B cell (primary cell): ENCODE measurements at regions not wholly inside any gene's neighbourhood (a gene's known extent, or its start where the extent isn't known, plus 50 kb on each side); places are given as distances from the start of the nearest gene placed in this dataset.

ENCODE experiments used
- ATAC-seq: fragments of 200-7000 bp; cut with Tn5 transposase; one replicate; pipeline ENCODE4 v1.10.0; 2021; ENCODE audit warnings: low read depth, mild to moderate bottlenecking, moderate number of reproducible peaks, moderate library complexity
- CTCF ChIA-PET: fragments of 350-600 bp; sonication (Branson Sonifier 250); formaldehyde crosslinking; loops from one replicate; lab custom pipeline; 2021; ENCODE audit warnings: antibody characterized with exemption, inconsistent platforms; lab: Charles Lee
- POLR2A ChIA-PET: fragments of 350-600 bp; sonication (Branson Sonifier 250); formaldehyde crosslinking; loops from one replicate; lab custom pipeline; 2021; ENCODE audit warnings: antibody characterized with exemption; lab: Charles Lee
- DNase-seq: peaks from one replicate; pipeline ENCODE4 v3.0.0; 2013
- H2AFZ ChIP-seq: 2 replicates; pipeline ENCODE4 v1.6.1; 2012; ENCODE audit warnings: mild to moderate bottlenecking, low read depth, low read length; ENCODE audit not compliant: insufficient read depth, poor library complexity, severe bottlenecking
- H3K27ac ChIP-seq, 2 donors: 1 replicate in 1 of 2; 2 replicates in 1 of 2; pipeline ENCODE4 v1.5.1; 2012 to 2013; ENCODE audit warnings: low read length in 2 of 2, mild to moderate bottlenecking in 2 of 2, moderate library complexity in 1 of 2
- H3K27me3 ChIP-seq, 4 experiments: fragments of 200-600 bp in 1 of 4; sonication (generic) in 1 of 4; replicated peaks in 1 of 4; 1 replicate in 2 of 4; 2 replicates in 2 of 4; pipeline versions ENCODE4 v1.6.1 to v1.7.0; 2013 to 2016; ENCODE audit warnings: low read length in 3 of 4, mild to moderate bottlenecking in 2 of 4, mixed read lengths in 1 of 4, moderate library complexity in 1 of 4; ENCODE audit not compliant: insufficient read depth in 4 of 4, control insufficient read depth in 3 of 4; ENCODE audit errors: control extremely low read depth in 1 of 4
- H3K36me3 ChIP-seq, 2 experiments: replicated peaks in 1 of 2; 1 replicate in 1 of 2; 2 replicates in 1 of 2; pipeline versions ENCODE4 v1.6.1 to v1.7.1; 2013; ENCODE audit warnings: low read length in 1 of 2; ENCODE audit not compliant: insufficient read depth in 2 of 2, control insufficient read depth in 1 of 2; ENCODE audit errors: control extremely low read depth in 1 of 2, extremely low read depth in 1 of 2
- H3K4me1 ChIP-seq, 2 donors: fragments of 200-600 bp in 1 of 2; sonication (generic) in 1 of 2; 1 replicate in 1 of 2; 2 replicates in 1 of 2; pipeline versions ENCODE4 v1.5.1 to v1.6.1; 2013 to 2017; ENCODE audit warnings: low read length in 2 of 2; ENCODE audit not compliant: control insufficient read depth in 2 of 2, insufficient read depth in 2 of 2
- H3K4me2 ChIP-seq: replicated peaks from 2 replicates; pipeline ENCODE3; 2012; ENCODE audit warnings: mild to moderate bottlenecking, low read depth, low read length; ENCODE audit not compliant: poor library complexity, severe bottlenecking
- H3K4me3 ChIP-seq, 5 experiments: fragments of 200-600 bp in 1 of 5; sonication (generic) in 1 of 5; 1 replicate in 3 of 5; 2 replicates in 2 of 5; pipeline versions ENCODE4 v1.5.1 to v1.7.0; 2011 to 2016; ENCODE audit warnings: low read length in 4 of 5, mild to moderate bottlenecking in 4 of 5, low read depth in 2 of 5, control low read depth in 1 of 5, moderate library complexity in 1 of 5; ENCODE audit not compliant: insufficient read depth in 1 of 5; ENCODE audit errors: control extremely low read depth in 1 of 5, extremely low read depth in 1 of 5
- H3K79me2 ChIP-seq: fragments of 200-600 bp; sonication (generic); one replicate; pipeline ENCODE4 v1.6.0; 2016; ENCODE audit warnings: low read length; ENCODE audit not compliant: control insufficient read depth, insufficient read depth
- H3K9ac ChIP-seq: fragments of 200-600 bp; sonication (generic); 2 replicates; pipeline ENCODE4 v1.6.1; 2017; ENCODE audit warnings: mild to moderate bottlenecking, low read length, moderate library complexity
- H3K9me3 ChIP-seq, 3 donors: one replicate each; pipeline versions ENCODE4 v1.6.1 to v1.7.1; 2013; ENCODE audit warnings: low read length in 2 of 3; ENCODE audit not compliant: control insufficient read depth in 2 of 3, insufficient read depth in 1 of 3; ENCODE audit errors: control extremely low read depth in 1 of 3
- H4K20me1 ChIP-seq: 2 replicates; pipeline ENCODE4 v1.6.0; 2012; ENCODE audit warnings: mild to moderate bottlenecking, low read length; ENCODE audit not compliant: insufficient read depth, control insufficient read depth, poor library complexity, severe bottlenecking
- H3K27ac Mint-ChIP-seq: one replicate; pipeline ENCODE4 v1.8.0; 2021; ENCODE audit warnings: mixed read lengths
- H3K27me3 Mint-ChIP-seq: one replicate; pipeline ENCODE4 v1.8.0; 2021; ENCODE audit warnings: mixed read lengths
- H3K4me1 Mint-ChIP-seq: one replicate; pipeline ENCODE4 v1.8.0; 2021; ENCODE audit warnings: mixed read lengths
- H3K4me3 Mint-ChIP-seq: one replicate; pipeline ENCODE4 v1.8.0; 2021; ENCODE audit warnings: mixed read lengths
- H3K9me3 Mint-ChIP-seq: one replicate; pipeline ENCODE4 v1.8.0; 2022; ENCODE audit warnings: mixed read lengths; ENCODE audit not compliant: insufficient read depth
- EZH2 ChIP-seq: IDR thresholded peaks from 2 replicates; pipeline ENCODE4 v1.6.1; 2012; ENCODE audit warnings: borderline replicate concordance, low read depth, mild to moderate bottlenecking, moderate library complexity, low read length; ENCODE audit not compliant: insufficient read depth, poor library complexity, severe bottlenecking
- WGBS: methylation state at CpG from one replicate; pipeline ENCODE4 v1.1.5; 2013; ENCODE audit warnings: missing lambda C conversion rate; ENCODE audit not compliant: insufficient coverage; 5-methylcytosine and 5-hydroxymethylcytosine counted together
- intact Hi-C: fragments of 100-400 bp; cut with micrococcal nuclease; formaldehyde crosslinking; loops from one replicate; pipeline ENCODE4 v1.10.0; 2022
- TF ChIP-seq, protein P1 (sequence below): fragments of 200-600 bp; IDR thresholded peaks from one replicate; pipeline ENCODE4 v1.8.0; 2022; ENCODE audit warnings: antibody characterized with exemption, mild to moderate bottlenecking

DNA sequence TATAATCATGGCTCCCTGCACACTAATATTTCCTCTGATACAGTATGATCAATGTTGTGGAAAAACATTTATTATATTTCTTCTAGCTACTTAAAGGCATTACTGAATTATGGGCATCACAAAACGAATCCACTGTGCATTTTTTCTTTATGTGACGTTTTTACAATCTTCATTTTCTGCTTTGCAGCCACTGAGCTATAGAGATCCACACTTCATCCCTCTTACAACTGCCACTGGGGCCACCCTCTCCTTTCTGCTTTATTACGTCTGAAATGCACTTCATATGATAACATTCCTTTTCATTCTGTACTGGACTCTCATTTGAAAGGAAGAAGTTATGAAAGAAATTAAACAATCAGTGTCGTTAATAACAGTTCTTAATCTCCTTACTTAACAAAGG lies 394.5 kb upstream of the HNRNPA3 start:
- DNase-seq (no peak), ATAC-seq (no peak)
- POLR2A ChIA-PET = no interaction called here
- intact Hi-C loops = no loop called here
- H3K4me3 Mint-ChIP-seq = no peak overlapping the region
- Histone ChIP-seq H3K27ac (no peak overlapping the region), H3K79me2 (no peaks in the 10 kb centered on the region), H2AFZ (no peak overlapping the region), H3K27me3 (no peaks in the 10 kb centered on the region), H3K4me2 (no peak overlapping the region), H3K4me3 (no peak overlapping the region), H3K4me1 (peaks cover 0 to 3% of the 10 kb centered on the region in 2 donors), H4K20me1 (no peaks in the 10 kb centered on the region), H3K36me3 (no peaks in the 10 kb centered on the region), H3K9me3 (no peaks in the 10 kb centered on the region), H3K9ac (no peak overlapping the region)
- H3K27me3 Mint-ChIP-seq = peaks cover 10% of the 10 kb centered on the region
- peaks cover 2% of the 10 kb centered on the region for H3K4me1 Mint-ChIP-seq
- H3K27ac Mint-ChIP-seq = no peak overlapping the region
- CTCF ChIA-PET = no interaction called here
- TF ChIP-seq, protein P1, sequence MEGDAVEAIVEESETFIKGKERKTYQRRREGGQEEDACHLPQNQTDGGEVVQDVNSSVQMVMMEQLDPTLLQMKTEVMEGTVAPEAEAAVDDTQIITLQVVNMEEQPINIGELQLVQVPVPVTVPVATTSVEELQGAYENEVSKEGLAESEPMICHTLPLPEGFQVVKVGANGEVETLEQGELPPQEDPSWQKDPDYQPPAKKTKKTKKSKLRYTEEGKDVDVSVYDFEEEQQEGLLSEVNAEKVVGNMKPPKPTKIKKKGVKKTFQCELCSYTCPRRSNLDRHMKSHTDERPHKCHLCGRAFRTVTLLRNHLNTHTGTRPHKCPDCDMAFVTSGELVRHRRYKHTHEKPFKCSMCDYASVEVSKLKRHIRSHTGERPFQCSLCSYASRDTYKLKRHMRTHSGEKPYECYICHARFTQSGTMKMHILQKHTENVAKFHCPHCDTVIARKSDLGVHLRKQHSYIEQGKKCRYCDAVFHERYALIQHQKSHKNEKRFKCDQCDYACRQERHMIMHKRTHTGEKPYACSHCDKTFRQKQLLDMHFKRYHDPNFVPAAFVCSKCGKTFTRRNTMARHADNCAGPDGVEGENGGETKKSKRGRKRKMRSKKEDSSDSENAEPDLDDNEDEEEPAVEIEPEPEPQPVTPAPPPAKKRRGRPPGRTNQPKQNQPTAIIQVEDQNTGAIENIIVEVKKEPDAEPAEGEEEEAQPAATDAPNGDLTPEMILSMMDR = no peak
- no peak for TF ChIP-seq EZH2
- no peaks in the 10 kb centered on the region for H3K9me3 Mint-ChIP-seq
- 43% methylated on average over 2 of the region's 4 CpGs for WGBS

DNA sequence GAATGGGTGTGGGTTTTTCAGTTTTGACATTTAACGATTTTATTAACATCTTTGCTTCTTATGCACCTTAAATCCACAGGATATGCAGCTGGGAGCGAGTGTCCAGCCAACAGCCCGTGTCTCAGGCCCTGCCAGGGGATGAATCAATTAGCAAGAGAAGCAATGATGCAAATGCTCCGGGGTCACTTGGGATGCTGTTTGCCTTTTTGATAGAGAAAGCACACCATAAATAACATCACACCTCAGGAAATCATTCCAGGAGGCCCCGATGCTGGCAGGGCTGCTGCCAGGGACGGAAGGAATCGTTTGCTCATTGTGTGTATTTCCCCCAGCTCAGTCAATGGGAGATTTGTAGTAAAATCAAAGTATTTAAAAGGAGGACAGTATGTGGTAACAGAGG lies 394.0 kb upstream of the HNRNPA3 start:
- WGBS = 67% methylated on average over 1 of the region's 7 CpGs
- POLR2A ChIA-PET = no interaction called here
- no peaks in the 10 kb centered on the region for H3K9me3 Mint-ChIP-seq
- no peak for DNase-seq
- Histone ChIP-seq H3K36me3 (no peaks in the 10 kb centered on the region), H3K9me3 (no peaks in the 10 kb centered on the region), H3K79me2 (no peaks in the 10 kb centered on the region), H3K4me1 (peaks cover 0 to 3% of the 10 kb centered on the region in 2 donors), H3K27ac (no peak overlapping the region), H2AFZ (no peak overlapping the region), H4K20me1 (no peaks in the 10 kb centered on the region), H3K9ac (no peak overlapping the region), H3K4me3 (no peak overlapping the region), H3K4me2 (no peak overlapping the region), H3K27me3 (peaks cover 0 to under 1% (median 0%) of the 10 kb centered on the region in 4 experiments)
- H3K27me3 Mint-ChIP-seq = peaks cover 14% of the 10 kb centered on the region
- no peak for TF ChIP-seq EZH2
- TF ChIP-seq, protein P1 = no peak
- CTCF ChIA-PET = no interaction called here
- intact Hi-C loops = no loop called here
- no peak for ATAC-seq
- peaks cover 2% of the 10 kb centered on the region for H3K4me1 Mint-ChIP-seq
- H3K27ac Mint-ChIP-seq = no peak overlapping the region
- no peak overlapping the region for H3K4me3 Mint-ChIP-seq
